Stimulated activated CD4-positive, alpha-beta T cell treated with anti-CD3 and anti-CD28 coated beads, Interleukin-12 subunit alpha, Interleukin-12 subunit beta, amount 100 ng/mL, for 24 hours (primary cell): ENCODE measurements at regions not wholly inside any gene's neighbourhood (a gene's known extent, or its start where the extent isn't known, plus 50 kb on each side); places are given as distances from the start of the nearest gene placed in this dataset.

ENCODE experiments used
- DNase-seq, 2 experiments: peaks; one replicate each; pipeline ENCODE4 v3.0.0-alpha.2; 2020; ENCODE audit warnings: low read depth in 2 of 2

DNA sequence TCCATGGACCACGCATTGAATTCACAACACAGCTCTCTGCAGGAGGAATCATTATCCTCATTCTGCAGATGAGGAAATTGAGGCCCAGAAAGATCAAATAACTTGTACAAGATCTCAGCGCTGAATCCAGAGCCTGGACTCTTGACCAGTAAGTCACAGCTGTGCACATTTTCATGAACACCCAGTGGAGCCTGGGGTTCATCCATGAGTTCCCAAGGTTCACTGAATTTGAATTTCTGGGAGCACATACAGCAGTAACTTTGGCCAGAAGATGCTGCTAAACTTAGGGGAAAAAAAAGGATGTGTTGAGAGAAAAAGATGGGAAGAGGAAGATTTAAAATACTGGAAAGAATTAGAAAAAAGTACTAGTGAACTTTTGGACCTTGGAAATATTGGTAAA is 218.7 kb upstream of the PPARGC1A start:
- DNase-seq: no peak

DNA sequence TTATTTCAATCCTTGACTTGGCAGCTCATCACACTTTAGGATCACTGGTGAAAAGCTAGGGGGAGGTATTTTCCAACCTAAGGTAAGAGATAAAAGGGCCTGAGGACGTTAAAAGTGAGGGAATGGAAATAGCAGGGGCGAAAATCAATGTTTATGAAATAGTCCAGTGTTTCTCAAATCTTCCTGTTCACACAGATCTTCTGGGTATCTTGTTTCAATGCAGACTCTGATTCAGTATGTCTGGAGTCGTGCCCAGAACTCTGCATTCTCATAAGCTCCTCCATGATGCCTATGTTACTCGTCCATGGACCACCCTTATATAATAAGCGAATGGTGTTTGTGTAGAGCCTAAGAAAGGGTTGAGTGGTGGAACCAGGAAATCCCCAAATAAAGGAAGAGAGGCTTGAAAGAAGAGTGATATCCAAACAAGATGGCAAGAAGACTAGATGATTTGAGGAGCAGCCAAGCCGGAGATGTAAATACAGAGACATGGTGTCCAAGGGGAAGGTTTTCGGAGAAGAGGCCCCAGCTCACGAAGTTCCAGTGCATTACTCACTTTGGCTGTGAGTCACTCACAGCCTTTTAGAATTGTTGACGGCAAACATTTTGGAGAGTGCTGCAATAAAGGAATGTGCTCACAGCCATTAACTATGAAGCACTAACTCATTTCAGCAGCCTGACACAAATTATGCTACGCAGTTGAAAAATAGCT is 215.6 kb upstream of the PPARGC1A start:
- DNase-seq: no peak

DNA sequence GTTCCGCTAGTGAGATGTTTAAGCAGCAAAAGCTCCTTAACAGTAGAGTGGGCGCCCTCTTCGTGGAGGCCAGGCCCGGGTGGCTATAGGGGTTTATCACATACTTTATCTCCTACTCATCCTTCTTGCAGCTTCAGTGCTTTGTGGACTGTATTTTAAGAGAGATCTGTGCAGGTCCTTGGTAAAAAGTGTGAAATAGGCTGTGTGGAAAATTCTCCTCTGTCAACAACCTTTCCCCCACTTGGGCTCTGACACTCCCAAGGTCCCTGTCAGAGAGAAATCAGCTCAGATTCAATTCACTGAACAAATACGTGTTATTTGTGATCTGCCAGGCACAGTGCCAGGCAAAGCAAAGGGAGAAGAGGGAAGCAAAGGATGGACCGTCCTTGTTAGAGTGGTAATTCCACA is 214.3 kb upstream of the PPARGC1A start:
- DNase-seq: no peak

DNA sequence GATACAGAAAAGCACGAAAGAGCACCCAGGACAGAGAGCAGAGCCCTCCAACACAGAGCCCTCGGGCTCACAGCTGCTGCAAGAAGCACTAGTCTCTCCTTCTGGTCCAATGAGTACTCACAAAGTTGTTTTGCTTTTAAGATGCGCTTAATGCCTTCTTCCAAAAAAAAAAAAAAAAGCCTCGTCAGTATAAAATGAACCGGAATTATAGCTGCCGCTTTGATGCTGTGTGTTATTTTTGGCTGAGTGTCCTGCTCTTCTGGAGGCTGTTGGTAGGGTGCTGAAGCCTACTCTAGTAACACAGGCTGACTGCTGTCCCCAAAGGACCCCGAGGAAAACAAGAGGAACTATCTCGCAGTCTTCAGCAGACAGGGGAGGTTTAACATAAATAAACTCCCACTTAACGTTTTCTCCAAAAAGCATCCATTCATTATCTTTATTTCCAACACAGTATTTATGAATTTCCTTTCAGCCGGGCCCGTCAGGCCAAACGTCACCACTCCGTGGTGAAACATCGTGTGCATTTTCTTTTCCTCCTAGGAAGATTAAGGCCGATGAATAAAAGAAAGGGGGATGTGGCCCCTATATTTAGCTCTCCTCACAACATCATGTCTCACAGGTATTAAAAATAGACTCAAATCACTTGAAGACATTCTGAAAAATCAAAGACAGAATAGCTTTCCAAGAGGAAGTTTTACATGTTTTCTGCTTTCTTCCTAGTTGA is 213.7 kb upstream of the PPARGC1A start:
- no peak for DNase-seq

DNA sequence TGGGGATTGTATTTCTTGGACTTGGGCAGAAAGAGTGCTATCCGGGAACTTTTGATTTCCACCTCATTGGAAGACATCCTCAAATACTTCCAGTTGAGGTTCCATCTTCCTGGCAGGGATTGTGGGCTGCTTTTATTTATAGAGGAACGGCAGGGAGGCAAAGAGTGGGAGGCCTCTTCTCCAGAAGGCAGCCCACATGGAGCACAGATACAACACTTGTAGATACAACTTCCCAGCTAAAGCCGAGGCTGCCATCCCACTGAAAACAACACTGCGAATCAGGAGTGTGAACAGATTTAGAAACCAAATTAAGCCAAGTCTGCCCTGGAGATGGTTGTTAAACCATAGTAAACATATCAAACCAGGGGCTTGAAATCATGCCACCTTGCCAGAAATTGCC is 212.8 kb upstream of the PPARGC1A start:
- DNase-seq: no peak

DNA sequence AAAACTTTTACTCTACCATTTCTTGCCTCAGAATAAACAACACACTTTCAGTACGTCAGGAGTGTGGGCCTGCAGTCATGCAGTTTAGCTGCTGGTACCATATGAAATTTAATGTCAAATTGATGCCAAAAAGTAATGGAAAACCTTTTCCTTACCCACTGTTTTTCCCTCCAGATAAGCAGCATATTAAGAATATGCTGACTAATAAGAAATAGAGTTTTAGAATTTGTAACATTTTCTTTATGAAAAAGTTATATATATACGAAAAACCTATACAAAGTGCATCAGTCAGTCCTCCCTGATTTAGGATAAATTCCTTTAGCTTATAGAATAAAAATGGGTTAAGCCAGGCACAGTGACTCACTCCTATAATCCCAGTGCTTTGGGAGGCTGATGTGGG is 206.8 kb upstream of the PPARGC1A start:
- DNase-seq: no peak

DNA sequence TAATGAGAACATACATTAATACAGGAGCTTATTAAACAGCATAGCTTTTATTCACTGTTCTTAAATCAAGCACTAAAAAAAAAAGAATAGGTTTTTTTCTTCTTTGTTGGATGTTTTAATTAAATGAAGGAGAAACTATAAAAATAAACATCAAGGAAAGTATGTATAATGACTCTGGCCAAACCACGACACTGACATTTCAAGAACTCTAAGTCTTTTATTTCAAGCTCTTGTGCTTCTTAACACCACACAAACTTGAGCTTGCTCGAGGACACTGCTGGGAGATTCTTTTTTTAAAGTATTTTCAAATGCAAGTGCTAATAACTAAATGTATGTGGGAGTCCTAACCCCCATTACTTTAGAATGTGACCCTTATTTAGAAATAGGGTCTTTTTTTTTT is 204.9 kb upstream of the PPARGC1A start:
- no peak for DNase-seq

DNA sequence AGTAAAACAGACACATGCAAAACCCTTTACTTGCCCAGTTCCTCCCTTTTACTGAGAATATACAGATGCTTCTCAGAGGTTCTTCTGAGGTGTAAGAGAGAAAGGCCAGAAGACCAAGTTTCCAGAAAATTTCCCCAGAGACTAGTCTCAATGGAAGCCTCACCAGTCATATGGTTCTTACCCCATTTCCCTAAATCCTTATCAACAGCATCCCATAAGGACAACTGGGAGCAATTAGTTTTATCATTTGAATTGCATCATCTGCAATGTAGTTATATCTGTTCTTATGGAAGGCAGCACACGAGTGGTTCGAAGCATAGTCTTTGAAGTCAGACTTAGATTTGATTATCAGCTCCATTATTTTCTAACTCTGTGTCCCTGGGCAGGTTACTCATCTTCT is 203.6 kb upstream of the PPARGC1A start:
- no peak for DNase-seq

DNA sequence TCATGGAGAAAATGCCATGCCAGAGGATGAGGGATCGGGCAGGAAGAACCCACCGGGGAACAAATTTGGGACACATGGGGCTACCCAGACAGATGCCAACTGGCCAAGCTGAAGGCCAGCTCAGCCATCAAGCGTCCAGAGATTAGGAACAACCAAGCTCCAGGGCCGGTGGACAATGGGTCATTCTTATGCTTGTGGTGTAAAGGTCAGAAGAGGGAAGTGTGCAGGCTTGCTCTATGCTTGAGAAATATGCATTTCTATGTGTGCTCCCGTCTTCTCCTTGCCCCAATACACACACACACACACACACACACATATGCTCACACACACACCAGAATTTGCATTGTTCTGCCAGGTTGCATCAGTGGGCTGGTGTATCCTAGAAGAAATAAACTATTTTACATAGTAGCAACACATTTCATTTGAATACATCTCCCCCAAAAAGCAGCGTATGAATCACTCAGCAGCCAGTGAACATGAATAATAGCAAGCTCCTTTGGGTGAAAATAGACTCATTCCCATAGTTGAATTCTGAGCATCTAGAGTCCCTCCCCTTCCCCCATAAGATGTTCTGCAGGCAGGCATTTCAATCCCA is 201.9 kb upstream of the PPARGC1A start:
- DNase-seq: no peak

DNA sequence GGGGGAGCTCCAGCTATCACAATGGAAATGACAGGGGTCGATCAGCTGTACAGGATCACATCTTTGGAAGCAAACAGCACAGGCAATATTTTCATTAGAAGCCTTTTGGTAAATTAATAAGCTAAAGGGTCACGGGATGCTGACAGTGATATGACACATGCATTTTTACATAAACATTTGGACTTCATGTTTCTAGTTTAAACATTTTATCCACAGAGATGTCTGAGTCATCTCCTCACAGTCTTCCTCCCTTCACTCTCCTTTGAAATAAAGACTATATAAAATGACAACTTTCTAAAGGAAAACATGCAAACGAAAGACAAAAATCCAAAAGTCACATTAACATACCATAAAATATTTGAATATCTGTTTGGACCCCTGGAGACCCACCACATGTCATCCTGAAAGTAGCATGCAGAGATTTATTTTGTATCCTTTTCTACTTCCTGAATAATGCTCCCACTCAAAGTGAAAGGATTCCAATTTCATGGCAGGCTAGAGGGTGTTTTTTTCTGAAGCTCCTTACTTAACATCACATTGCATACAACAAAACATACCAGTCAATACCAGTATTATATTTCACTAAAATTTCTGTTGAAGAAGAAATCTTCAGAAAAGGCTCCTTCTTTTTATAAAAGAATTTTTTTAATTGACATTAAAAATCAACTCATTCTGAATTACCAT is 200.1 kb upstream of the PPARGC1A start:
- no peak for DNase-seq

DNA sequence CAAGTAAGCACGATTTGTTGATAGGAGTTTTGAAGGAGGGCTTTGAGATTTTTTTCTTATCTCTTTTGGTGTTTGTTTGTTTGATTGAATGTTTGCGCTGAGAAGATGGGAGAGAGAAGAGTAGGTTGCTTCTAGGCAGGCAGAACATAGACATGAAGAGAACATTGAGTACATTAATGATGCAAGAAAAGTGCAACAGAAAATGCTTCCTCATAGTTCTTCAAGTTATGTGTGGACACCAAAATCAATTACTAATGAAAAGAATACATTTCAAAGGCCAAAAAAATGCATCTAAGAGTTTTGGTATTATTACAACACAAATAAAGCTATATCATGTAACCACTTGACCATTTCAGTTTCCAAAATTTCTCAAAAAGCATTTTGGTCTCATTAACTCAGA is 191.0 kb upstream of the PPARGC1A start:
- DNase-seq: no peak

DNA sequence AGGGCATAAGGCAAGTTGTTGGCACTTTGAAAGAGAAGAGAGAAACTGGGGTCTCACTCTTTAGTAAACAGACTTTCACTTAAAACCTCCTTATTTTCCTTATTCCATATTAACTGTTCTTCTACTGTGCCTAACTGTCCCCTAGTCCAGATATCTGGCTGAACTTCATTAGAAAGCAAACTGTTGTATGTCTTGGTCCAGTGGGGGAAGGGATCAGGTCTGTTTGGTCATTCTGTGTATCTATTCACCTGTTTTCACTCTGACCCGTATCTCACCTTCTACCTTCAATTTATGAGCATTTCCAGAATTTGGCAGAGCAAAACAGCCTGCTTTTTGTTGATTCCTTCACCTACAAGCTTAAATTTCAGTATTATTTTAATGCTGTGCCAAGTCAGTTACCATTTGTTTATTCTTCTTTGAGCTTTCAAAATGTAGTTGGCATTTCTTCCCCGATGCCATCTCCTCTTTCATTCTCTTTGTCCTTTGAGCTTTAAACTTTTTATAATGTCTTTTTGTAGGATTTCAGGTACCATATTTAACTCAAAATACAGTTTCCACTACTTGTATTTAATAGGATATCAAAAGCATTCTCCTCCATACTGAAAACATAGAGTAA is 188.6 kb upstream of the PPARGC1A start:
- DNase-seq: no peak

DNA sequence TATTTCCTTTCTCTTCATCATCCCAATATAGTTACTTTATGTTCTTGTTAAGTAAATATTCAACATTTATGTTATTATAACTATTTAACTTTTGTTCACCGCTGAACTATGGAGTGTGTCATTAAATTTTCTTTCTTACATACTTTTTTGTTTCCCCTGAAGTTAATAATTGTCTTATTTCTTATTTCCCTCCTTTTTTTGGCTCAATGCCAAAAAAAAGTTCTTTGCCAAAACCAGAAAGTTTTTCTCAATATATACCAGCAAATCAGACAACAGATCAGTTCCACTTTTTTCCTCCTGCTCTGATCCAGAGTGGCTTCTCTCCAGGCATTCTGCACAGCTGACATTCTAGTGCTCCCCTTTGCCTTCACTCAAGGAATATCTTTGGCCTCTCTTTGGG is 187.0 kb upstream of the PPARGC1A start:
- no peak for DNase-seq

DNA sequence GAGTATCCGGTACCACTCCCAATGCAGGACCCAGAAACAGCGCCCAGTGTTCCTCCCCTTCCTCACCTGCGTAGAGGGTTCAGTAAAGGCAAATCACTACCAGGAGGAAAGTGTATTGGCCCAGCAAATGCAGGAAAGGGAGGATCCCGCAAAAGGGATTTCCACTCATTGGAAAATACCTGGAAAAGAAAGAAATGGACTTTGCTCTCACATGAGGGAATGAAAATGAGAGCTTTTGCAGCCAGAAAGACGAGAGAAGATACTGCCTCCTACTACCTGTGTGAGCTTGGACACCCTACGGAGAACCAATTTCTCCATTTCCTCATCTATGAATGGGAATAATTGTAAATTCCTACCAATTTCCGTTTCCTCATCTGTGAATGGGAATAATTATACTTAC is 184.1 kb upstream of the PPARGC1A start:
- DNase-seq: no peak

DNA sequence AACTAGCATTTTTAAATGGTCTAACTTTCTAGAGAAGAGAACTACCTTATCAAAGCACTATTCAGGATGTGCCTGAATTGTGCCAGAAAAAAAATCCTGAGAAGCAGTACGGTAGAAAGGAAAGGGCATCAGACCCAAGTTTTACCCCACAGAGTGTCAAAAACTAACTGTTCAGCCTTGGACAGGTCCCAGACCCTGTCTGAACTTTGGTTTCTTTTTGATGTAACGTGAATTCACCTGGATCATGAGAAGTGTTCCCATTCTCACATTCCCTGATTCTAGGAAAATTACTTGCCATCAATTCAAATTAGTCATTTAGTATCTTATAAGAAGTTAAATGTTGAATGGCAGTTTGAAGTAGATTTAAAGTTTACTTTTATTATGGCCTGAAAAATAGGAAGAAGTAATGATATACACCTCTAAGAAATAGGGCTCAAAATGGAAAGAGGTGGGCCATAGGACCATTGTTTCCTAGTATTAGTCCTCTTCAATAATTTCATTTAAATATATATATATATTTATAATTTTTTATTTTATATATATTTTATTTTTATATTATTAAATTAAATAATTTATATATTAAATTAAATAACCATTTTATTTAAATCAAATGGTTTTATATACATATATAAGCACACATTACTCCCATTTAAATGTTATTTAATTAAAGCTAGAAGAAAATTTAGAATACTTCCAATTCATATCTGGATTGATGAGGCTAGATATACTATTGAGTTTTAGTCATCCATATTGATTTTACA is 181.9 kb upstream of the PPARGC1A start:
- DNase-seq: no peak

DNA sequence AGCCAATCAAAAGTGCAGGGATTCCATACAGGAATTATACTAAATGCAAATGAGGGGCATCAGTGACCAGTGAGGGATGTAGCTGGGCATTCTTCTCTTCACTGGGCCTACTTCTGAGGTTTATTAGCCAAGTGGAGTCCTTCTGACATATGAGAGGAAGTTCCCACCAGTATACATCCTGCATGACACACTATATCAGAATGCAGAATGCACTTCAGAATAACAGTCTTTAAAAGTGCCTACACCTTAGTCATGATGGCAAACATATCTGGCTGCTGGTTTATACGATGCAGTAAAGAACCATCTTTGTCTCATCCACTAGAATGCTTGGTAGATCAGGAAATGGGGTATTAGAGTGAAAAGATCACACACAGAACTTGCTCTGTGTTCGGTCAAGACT is 180.3 kb upstream of the PPARGC1A start:
- no peak for DNase-seq

DNA sequence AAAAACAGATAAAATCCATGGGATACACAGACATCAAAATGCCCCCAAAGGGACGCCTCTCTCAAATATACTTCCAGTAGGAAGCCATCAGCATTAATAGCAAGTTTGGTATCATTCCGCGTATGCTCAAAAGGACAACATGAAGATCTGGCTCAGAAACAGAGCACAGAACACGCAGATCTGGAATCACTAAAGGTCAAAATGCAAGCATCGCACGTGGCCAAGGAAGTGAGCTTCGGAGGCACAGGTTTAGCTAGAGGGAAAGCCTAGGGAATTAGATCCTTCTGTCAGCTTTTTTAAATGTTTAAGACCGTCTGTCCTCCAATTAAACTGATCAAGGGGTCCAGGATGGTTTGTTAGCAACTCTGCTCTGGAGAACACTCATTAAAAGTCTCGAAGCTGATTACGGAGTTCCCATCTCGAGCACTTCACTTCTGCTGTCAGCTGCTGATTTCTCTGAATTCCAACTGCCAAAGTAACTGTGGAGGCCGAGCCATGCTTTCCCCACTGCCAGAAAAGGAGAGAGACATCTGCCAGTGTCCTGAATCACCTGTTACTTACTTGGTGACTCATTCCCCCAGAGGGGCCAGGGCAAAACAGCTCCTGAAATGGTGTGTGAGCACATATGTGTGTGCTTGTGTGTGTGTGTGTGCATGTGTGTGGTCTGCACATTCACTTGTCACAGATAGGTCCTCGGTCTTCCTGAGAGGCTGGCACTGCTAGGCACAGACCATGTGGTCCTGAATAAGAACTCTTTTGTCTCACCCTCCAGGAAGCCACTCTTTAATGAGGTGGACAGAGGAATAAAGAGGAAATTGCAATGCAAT is 177.7 kb upstream of the PPARGC1A start:
- DNase-seq: no peak

DNA sequence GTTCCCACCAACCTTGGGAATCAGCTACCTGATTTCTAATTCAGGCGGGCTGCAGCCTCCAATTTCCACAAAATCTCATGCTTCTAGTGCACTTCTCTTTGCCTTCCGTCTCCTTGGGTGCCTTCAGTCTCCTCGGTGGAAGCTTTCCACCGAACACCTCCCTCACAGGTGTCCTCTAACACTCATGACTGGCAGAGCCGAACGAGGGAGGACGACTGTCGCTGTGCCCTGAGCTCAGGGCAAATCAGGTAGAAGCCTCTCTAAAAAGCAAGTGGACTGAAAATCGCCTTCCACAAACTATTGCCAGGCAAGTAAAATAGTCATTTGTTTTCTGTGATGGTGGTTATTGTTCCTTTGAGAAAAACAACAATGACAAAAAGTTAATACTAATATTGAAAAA is 176.1 kb upstream of the PPARGC1A start:
- DNase-seq: no peak

DNA sequence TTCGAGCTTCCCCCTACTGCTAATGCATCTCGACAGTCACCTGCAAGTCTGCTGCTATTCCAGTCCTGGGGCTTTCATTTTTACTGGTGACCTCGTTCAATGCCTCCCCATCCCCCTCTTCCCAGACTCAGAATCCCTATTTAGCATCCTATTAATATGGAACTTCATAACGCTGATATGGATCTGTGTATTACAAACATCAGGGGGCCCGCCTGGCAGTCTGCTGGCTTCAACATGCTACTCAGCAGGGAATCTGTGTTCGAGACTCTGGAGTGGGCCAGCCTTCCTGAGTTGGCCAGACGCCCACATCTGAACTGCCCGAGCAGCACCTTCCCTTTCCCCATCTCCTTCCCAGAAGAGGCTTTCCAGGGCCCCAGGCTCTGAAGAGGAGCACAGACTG is 173.9 kb upstream of the PPARGC1A start:
- no peak for DNase-seq

DNA sequence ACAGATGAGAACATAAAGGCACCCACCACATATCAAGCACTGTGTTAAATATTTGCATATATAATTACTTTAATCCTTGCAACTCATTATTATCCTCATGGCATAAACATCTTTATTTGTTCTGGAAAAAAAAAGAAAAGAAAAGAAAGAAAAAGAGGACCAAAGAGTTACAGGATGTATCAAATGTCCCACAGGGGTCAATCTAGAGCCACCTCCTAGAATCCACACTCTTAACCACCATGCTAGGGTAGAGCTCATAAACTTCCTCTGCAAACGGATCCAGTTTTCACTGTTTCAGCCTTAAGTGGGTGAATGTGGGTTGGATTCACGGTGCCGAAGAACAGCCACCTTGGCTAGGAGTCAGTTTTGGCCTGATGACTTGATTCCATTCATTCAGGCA is 171.1 kb upstream of the PPARGC1A start:
- DNase-seq: no peak

DNA sequence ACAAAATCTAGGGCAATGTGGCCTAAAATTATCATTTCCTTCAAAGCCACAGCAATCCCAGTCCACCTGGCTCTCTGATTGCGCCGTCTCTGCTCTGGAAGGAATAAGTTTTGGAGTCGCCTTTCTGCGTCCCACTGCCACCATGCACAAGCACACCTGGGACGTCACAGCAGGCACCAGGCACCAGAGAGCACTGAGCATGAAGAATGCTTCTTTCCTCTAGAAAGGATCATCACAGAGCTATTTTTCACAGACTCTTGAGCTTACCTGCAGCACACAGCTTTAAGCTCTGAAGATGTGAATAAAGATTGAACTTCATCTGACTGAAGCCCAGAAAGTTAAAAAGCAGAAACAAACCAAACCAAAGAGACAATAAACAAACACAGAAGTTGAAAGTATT is 170.0 kb upstream of the PPARGC1A start:
- DNase-seq: no peak
